ENCODE measurements at regions not wholly inside any gene's neighbourhood (a gene's known extent, or its start where the extent isn't known, plus 50 kb on each side); places are given as distances from the start of the nearest gene placed in this dataset.

GRCh38 chr2:122074201-122074600, 318.8 kb downstream of the TSN start:
- TF ChIP-seq CTCF (IDR thresholded peaks at IDR 0.05) (no peak), POLR2A (IDR thresholded peaks at IDR 0.05) (no peak)

Data from esophagus squamous epithelium (tissue), 4 donors.